Neuron (in vitro differentiated cells): ENCODE measurements at regions not wholly inside any gene's neighbourhood (a gene's known extent, or its start where the extent isn't known, plus 50 kb on each side); places are given as distances from the start of the nearest gene placed in this dataset.

ENCODE experiments used
- H2AFZ ChIP-seq: one replicate; pipeline ENCODE4 v1.6.1; 2013; ENCODE audit warnings: low read depth, mild to moderate bottlenecking, inconsistent platforms, low read length, moderate library complexity
- H3K27me3 ChIP-seq: one replicate; pipeline ENCODE4 v1.6.1; 2013; ENCODE audit warnings: low read length; ENCODE audit not compliant: insufficient read depth
- H3K36me3 ChIP-seq: one replicate; pipeline ENCODE4 v1.6.1; 2013; ENCODE audit warnings: low read length; ENCODE audit not compliant: insufficient read depth
- H3K4me1 ChIP-seq: one replicate; pipeline ENCODE4 v1.6.1; 2013; ENCODE audit warnings: low read length; ENCODE audit not compliant: insufficient read depth
- H3K4me3 ChIP-seq: 2 replicates; pipeline ENCODE4 v1.5.1; 2013; ENCODE audit warnings: mild to moderate bottlenecking, low read length, moderate library complexity
- H3K9me3 ChIP-seq: one replicate; pipeline ENCODE4 v1.6.1; 2013; ENCODE audit warnings: low read length

GRCh38 chr6:132153221-132153898, 202.2 kb upstream of the CCN2 start:
- Histone ChIP-seq H3K27me3 (no peaks in the 10 kb centered on the region), H2AFZ (no peak overlapping the region), H3K9me3 (no peaks in the 10 kb centered on the region), H3K4me1 (no peaks in the 10 kb centered on the region), H3K4me3 (no peak overlapping the region), H3K36me3 (no peaks in the 10 kb centered on the region)

GRCh38 chr6:132147530-132148011, 196.4 kb upstream of the CCN2 start:
- Histone ChIP-seq H3K4me1 (peaks cover 4% of the 10 kb centered on the region), H3K9me3 (peaks cover 3% of the 10 kb centered on the region), H3K36me3 (no peaks in the 10 kb centered on the region), H2AFZ (no peak overlapping the region), H3K4me3 (no peak overlapping the region), H3K27me3 (no peaks in the 10 kb centered on the region)

GRCh38 chr6:132144456-132144855, 193.3 kb upstream of the CCN2 start:
- no peak overlapping the region for H2AFZ ChIP-seq
- H3K4me3 ChIP-seq, result no peak overlapping the region
- peaks cover 3% of the 10 kb centered on the region for H3K9me3 ChIP-seq
- peaks cover 4% of the 10 kb centered on the region for H3K4me1 ChIP-seq
- H3K36me3 ChIP-seq, result no peaks in the 10 kb centered on the region
- H3K27me3 ChIP-seq, result no peaks in the 10 kb centered on the region

GRCh38 chr6:132143258-132143657, 192.1 kb upstream of the CCN2 start:
- Histone ChIP-seq H3K4me1 (peaks cover 4% of the 10 kb centered on the region), H3K9me3 (peaks cover 3% of the 10 kb centered on the region), H3K36me3 (no peaks in the 10 kb centered on the region), H3K4me3 (no peak overlapping the region), H3K27me3 (no peaks in the 10 kb centered on the region), H2AFZ (no peak overlapping the region)

GRCh38 chr6:132142768-132143167, 191.6 kb upstream of the CCN2 start:
- Histone ChIP-seq H2AFZ (no peak overlapping the region), H3K36me3 (no peaks in the 10 kb centered on the region), H3K9me3 (peaks cover 3% of the 10 kb centered on the region), H3K4me1 (peaks cover 4% of the 10 kb centered on the region), H3K27me3 (no peaks in the 10 kb centered on the region), H3K4me3 (no peak overlapping the region)

- Histone ChIP-seq H3K9me3 (peaks cover 3% of the 10 kb centered on the region), H3K4me1 (peaks cover 4% of the 10 kb centered on the region), H2AFZ (no peak overlapping the region), H3K27me3 (no peaks in the 10 kb centered on the region), H3K36me3 (no peaks in the 10 kb centered on the region), H3K4me3 (no peak overlapping the region)
Observed at GRCh38 chr6:132142308-132142707, 191.1 kb upstream of the CCN2 start.

- H3K36me3 ChIP-seq, result no peaks in the 10 kb centered on the region
- H2AFZ ChIP-seq, result no peak overlapping the region
- H3K4me1 ChIP-seq, result peaks cover under 1% of the 10 kb centered on the region
- no peak overlapping the region for H3K4me3 ChIP-seq
- H3K9me3 ChIP-seq, result no peaks in the 10 kb centered on the region
- no peaks in the 10 kb centered on the region for H3K27me3 ChIP-seq
Observed at GRCh38 chr6:132140189-132140588, 189.0 kb upstream of the CCN2 start.

GRCh38 chr6:132139611-132140010, 188.4 kb upstream of the CCN2 start:
- no peaks in the 10 kb centered on the region for H3K27me3 ChIP-seq
- H3K9me3 ChIP-seq, result no peaks in the 10 kb centered on the region
- H3K4me1 ChIP-seq, result no peaks in the 10 kb centered on the region
- no peak overlapping the region for H3K4me3 ChIP-seq
- no peaks in the 10 kb centered on the region for H3K36me3 ChIP-seq
- H2AFZ ChIP-seq, result no peak overlapping the region

- Histone ChIP-seq H3K4me1 (peaks cover 23% of the 10 kb centered on the region), H2AFZ (no peak overlapping the region), H3K4me3 (no peak overlapping the region), H3K27me3 (no peaks in the 10 kb centered on the region), H3K9me3 (no peaks in the 10 kb centered on the region), H3K36me3 (no peaks in the 10 kb centered on the region)
Observed at GRCh38 chr6:132136981-132137380, 185.8 kb upstream of the CCN2 start.

GRCh38 chr6:132135409-132135808, 184.2 kb upstream of the CCN2 start:
- H3K4me1 ChIP-seq, result peaks cover 33% of the 10 kb centered on the region
- H2AFZ ChIP-seq, result no peak overlapping the region
- no peaks in the 10 kb centered on the region for H3K9me3 ChIP-seq
- H3K36me3 ChIP-seq, result no peaks in the 10 kb centered on the region
- no peak overlapping the region for H3K4me3 ChIP-seq
- H3K27me3 ChIP-seq, result no peaks in the 10 kb centered on the region

- Histone ChIP-seq H3K9me3 (no peaks in the 10 kb centered on the region), H3K27me3 (no peaks in the 10 kb centered on the region), H2AFZ (no peak overlapping the region), H3K36me3 (no peaks in the 10 kb centered on the region), H3K4me3 (no peak overlapping the region), H3K4me1 (peaks cover 33% of the 10 kb centered on the region)
Observed at GRCh38 chr6:132133736-132134445, 182.7 kb upstream of the CCN2 start.

GRCh38 chr6:132132924-132133639, 181.9 kb upstream of the CCN2 start:
- H3K27me3 ChIP-seq, result no peaks in the 10 kb centered on the region
- no peak overlapping the region for H3K4me3 ChIP-seq
- H3K36me3 ChIP-seq, result no peaks in the 10 kb centered on the region
- no peaks in the 10 kb centered on the region for H3K9me3 ChIP-seq
- peaks cover 33% of the 10 kb centered on the region for H3K4me1 ChIP-seq
- peak overlapping the region; percentile 48 for H2AFZ ChIP-seq

- no peaks in the 10 kb centered on the region for H3K27me3 ChIP-seq
- H3K4me3 ChIP-seq, result no peak overlapping the region
- peak overlapping the region; percentile 48 for H2AFZ ChIP-seq
- peaks cover 33% of the 10 kb centered on the region for H3K4me1 ChIP-seq
- no peaks in the 10 kb centered on the region for H3K9me3 ChIP-seq
- no peaks in the 10 kb centered on the region for H3K36me3 ChIP-seq
Observed at GRCh38 chr6:132132422-132132821, 181.2 kb upstream of the CCN2 start.
